ENCODE measurements at regions not wholly inside any gene's neighbourhood (a gene's known extent, or its start where the extent isn't known, plus 50 kb on each side); places are given as distances from the start of the nearest gene placed in this dataset.

DNA sequence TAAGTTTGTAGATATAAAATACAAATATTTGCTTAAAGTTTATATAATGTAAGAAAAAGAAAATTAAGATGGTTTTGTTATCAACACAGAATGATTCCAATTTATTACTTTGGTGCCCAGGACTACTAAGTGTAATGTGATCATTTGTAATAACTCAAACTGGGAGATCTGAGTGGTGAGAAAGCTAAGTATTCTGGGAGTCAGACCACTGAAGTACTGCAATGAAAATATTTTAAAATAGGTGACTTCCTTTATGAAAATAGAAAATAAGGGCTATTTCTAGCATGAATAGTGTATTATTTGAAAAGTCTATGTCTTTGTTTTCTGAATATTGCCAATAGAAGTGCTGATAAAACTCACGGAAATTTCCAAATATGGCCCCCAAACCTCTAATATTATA, 305.6 kb upstream of the MAN1A1 start:
- H4K8ac ChIP-seq (ENCODE audit: extremely low read depth, insufficient read depth, low read length) = no peak overlapping the region
- no peaks in the 10 kb centered on the region for H3K36me3 ChIP-seq (ENCODE audit: control insufficient read depth in 2 of 4, insufficient read depth in 4 of 4, low read length in 3 of 4)
- H2AFZ ChIP-seq (ENCODE audit: low read length) = no peak overlapping the region
- no peak overlapping the region for H3K4ac ChIP-seq (replicated peaks; ENCODE audit: insufficient read length, low read depth, low read length)
- no peaks in the 10 kb centered on the region for H3K4me1 ChIP-seq (replicated peaks in 1 of 4; ENCODE audit: control insufficient read depth in 3 of 4, insufficient read depth in 4 of 4, low read length in 3 of 4)
- no peak overlapping the region for H2BK15ac ChIP-seq (ENCODE audit: low read length)
- no peak overlapping the region for H2BK20ac ChIP-seq (ENCODE audit: low read length)
- no peaks in the 10 kb centered on the region for H3K79me2 ChIP-seq (ENCODE audit: control insufficient read depth in 1 of 2, insufficient read depth in 2 of 2, low read length in 2 of 2)
- H3K18ac ChIP-seq (ENCODE audit: extremely low read depth, low read length) = no peak overlapping the region
- H3K23me2 ChIP-seq (ENCODE audit: low read depth, low read length) = no peaks in the 10 kb centered on the region
- POLR2A ChIA-PET (ENCODE audit: partially characterized antibody) = no interaction called here
- DNase-seq (ENCODE audit: low read depth in 1 of 2, low spot score in 2 of 2) = no peak
- no peaks in the 10 kb centered on the region for H3K9me3 ChIP-seq (ENCODE audit: insufficient read depth in 2 of 2, low read depth in 1 of 2, low read length in 1 of 2)
- no peak overlapping the region for H2AK5ac ChIP-seq (ENCODE audit: low read depth, low read length)
- H3K27ac ChIP-seq (ENCODE audit: low read depth, low read length) = no peak overlapping the region
- no peak overlapping the region for H2BK12ac ChIP-seq (ENCODE audit: low read depth, low read length)
- 89% methylated on average over 1 of the region's 1 CpG; no CpG with 5 or more reads in 1 of the 2 experiments for WGBS, 2 experiments (ENCODE audit: extremely low coverage in 1 of 2, insufficient coverage in 1 of 2, insufficient read length in 1 of 2, insufficient replicate concordance in 2 of 2, low coverage in 1 of 2, low lambda C conversion rate in 2 of 2, missing lambda C conversion rate in 1 of 2)
- H3K9ac ChIP-seq (replicated peaks in 1 of 4; ENCODE audit: extremely low read depth in 1 of 4, low read depth in 3 of 4, low read length in 3 of 4) = no peak overlapping the region
- no peak for TF ChIP-seq SIRT6 (IDR thresholded peaks at IDR 0.05; ENCODE audit: low read length)
- H3K4me2 ChIP-seq (ENCODE audit: insufficient read depth in 1 of 2, low read depth in 2 of 2, low read length in 2 of 2) = no peak overlapping the region
- H3K56ac ChIP-seq (replicated peaks; ENCODE audit: insufficient read length, low read depth, low read length) = no peak overlapping the region
- H4K91ac ChIP-seq (replicated peaks; ENCODE audit: insufficient read length, low read length) = no peak overlapping the region
- H2BK120ac ChIP-seq (replicated peaks; ENCODE audit: low read depth, low read length) = no peak overlapping the region
- CTCF ChIA-PET (ENCODE audit: partially characterized antibody) = no interaction called here
- no peak overlapping the region for H3K14ac ChIP-seq (ENCODE audit: insufficient read length)
- no peak for FAIRE-seq
- H2BK5ac ChIP-seq (ENCODE audit: low read depth, low read length) = no peak overlapping the region
- H4K5ac ChIP-seq (ENCODE audit: insufficient read length, low read depth, low read length) = no peak overlapping the region
- H3K79me1 ChIP-seq (ENCODE audit: low read depth, low read length) = no peaks in the 10 kb centered on the region
- no peak overlapping the region for H3K4me3 ChIP-seq (ENCODE audit: extremely low read depth in 1 of 4, insufficient read depth in 2 of 4, low read depth in 3 of 4, low read length in 4 of 4)
- no peak overlapping the region for H3K23ac ChIP-seq (ENCODE audit: insufficient read length)
- no peaks in the 10 kb centered on the region for H4K20me1 ChIP-seq (replicated peaks in 1 of 2; ENCODE audit: control insufficient read depth in 1 of 2, insufficient read depth in 2 of 2, low read length in 2 of 2)
- H3K27me3 ChIP-seq (replicated peaks in 1 of 4; ENCODE audit: control insufficient read depth in 3 of 4, extremely low read depth in 1 of 4, insufficient read depth in 3 of 4, low read length in 3 of 4) = no peaks in the 10 kb centered on the region
